C4-2B (cell line): ENCODE measurements at regions not wholly inside any gene's neighbourhood (a gene's known extent, or its start where the extent isn't known, plus 50 kb on each side); places are given as distances from the start of the nearest gene placed in this dataset.

ENCODE experiments used
- H3K27ac ChIP-seq: fragments of 450-650 bp; 2 replicates; pipeline ENCODE4 v1.5.1; 2017
- CTCF ChIP-seq: fragments of 450-650 bp; conservative IDR thresholded peaks from 2 replicates; pipeline ENCODE4 v1.5.1; 2017; ENCODE audit warnings: mild to moderate bottlenecking
- ZFX ChIP-seq: fragments of 450-650 bp; IDR thresholded peaks from 2 replicates; pipeline ENCODE4 v1.6.1; 2017

GRCh38 chr5:116703328-116703727 lies 128.7 kb upstream of the SEMA6A start:
- TF ChIP-seq CTCF: no peak
- TF ChIP-seq ZFX: no peak
- no peak overlapping the region for H3K27ac ChIP-seq

- TF ChIP-seq CTCF (no peak), ZFX (no peak)
- no peak overlapping the region for H3K27ac ChIP-seq
Observed at GRCh38 chr5:116702776-116703175, 128.2 kb upstream of the SEMA6A start.

- no peak for TF ChIP-seq ZFX
- H3K27ac ChIP-seq: no peak overlapping the region
Observed at GRCh38 chr5:116699332-116699731, 124.7 kb upstream of the SEMA6A start.

- TF ChIP-seq ZFX (no peak), CTCF (no peak)
- H3K27ac ChIP-seq: no peak overlapping the region
Observed at GRCh38 chr5:116696366-116696765, 121.7 kb upstream of the SEMA6A start.

GRCh38 chr5:116695681-116696080 lies 121.1 kb upstream of the SEMA6A start:
- no peak for TF ChIP-seq CTCF
- TF ChIP-seq ZFX: no peak
- no peak overlapping the region for H3K27ac ChIP-seq

GRCh38 chr5:116686438-116686837 lies 111.8 kb upstream of the SEMA6A start:
- no peak overlapping the region for H3K27ac ChIP-seq
- TF ChIP-seq CTCF: no peak
- no peak for TF ChIP-seq ZFX

GRCh38 chr5:116685931-116686330 lies 111.3 kb upstream of the SEMA6A start:
- TF ChIP-seq ZFX: no peak
- no peak for TF ChIP-seq CTCF
- no peak overlapping the region for H3K27ac ChIP-seq

GRCh38 chr5:116685069-116685468 lies 110.4 kb upstream of the SEMA6A start:
- no peak for TF ChIP-seq CTCF
- no peak overlapping the region for H3K27ac ChIP-seq
